Motor neuron (in vitro differentiated cells): ENCODE measurements at regions not wholly inside any gene's neighbourhood (a gene's known extent, or its start where the extent isn't known, plus 50 kb on each side); places are given as distances from the start of the nearest gene placed in this dataset.
"Not testable (repeated sequence)": the region's sequence is repeated elsewhere in the genome, so short reads cannot be mapped to it uniquely, and the experiment has no call there.

Experiments
- ATAC-seq, 8 experiments: fragments of 200-7000 bp; cut with Tn5 transposase; replicated peaks in 6 of 8; 2 replicates each; pipeline ENCODE4 v1.8.0; 2021; ENCODE audit warnings: mild to moderate bottlenecking in 8 of 8, moderate library complexity in 8 of 8
- H3K27ac ChIP-seq, 2 donors: fragments of 250-450 bp; sonication (Bioruptor Pico); 2 replicates each; pipeline ENCODE4 v1.9.0; 2021; ENCODE audit warnings: antibody characterized with exemption in 2 of 2, mild to moderate bottlenecking in 2 of 2, moderate library complexity in 1 of 2
- H3K4me1 ChIP-seq, 2 donors: fragments of 250-450 bp; sonication (Bioruptor Pico); replicated peaks in 1 of 2; 2 replicates each; pipeline ENCODE4 v1.6.1; 2021; ENCODE audit warnings: antibody characterized with exemption in 2 of 2, mild to moderate bottlenecking in 2 of 2, moderate library complexity in 1 of 2
- H3K4me3 ChIP-seq, 5 donors: fragments of 250-450 bp; sonication (Bioruptor Pico); 2 replicates each; pipeline ENCODE4 v1.9.0; 2021; ENCODE audit warnings: antibody characterized with exemption in 5 of 5, mild to moderate bottlenecking in 5 of 5, moderate library complexity in 4 of 5
- WGBS, 10 experiments: fragments of 450-650 bp; shearing (Covaris generic); methylation state at CpG; one replicate each; pipeline ENCODE4 v1.0.0; 2022; 5-methylcytosine and 5-hydroxymethylcytosine counted together
- in situ Hi-C, 9 experiments: fragments of 400-800 bp; cut with MboI; loops; one replicate each; pipeline ENCODE4 v1.15.0; 2021; ENCODE audit warnings: low sequenced_read_pairs in 9 of 9, low pct_unique_long_range_greater_than_20kb in 2 of 9; ENCODE audit not compliant: unreplicated experiment in 9 of 9

- Histone ChIP-seq H3K4me1 (no peaks in the 10 kb centered on the region), H3K4me3 (no peak overlapping the region), H3K27ac (no peak overlapping the region)
- ATAC-seq, result no peak
- 48 to 94% (median 75%) methylated on average over 1 to 4 of the region's 4 CpGs; no CpG with 5 or more reads in 2 of the 10 experiments for WGBS, 10 experiments
- in situ Hi-C loops, result no loop called here
These were observed 56.1 kb upstream of the USP3 start for GRCh38 chr15:63448266-63448665.

GRCh38 chr15:63448872-63449555 lies 55.4 kb upstream of the USP3 start:
- H3K4me3 ChIP-seq, H3K4me1 ChIP-seq, ATAC-seq, in situ Hi-C loops, H3K27ac ChIP-seq: not testable (repeated sequence)
- 67 to 90% (median 83%) methylated on average over 1 to 10 of the region's 11 CpGs; no CpG with 5 or more reads in 1 of the 10 experiments for WGBS, 10 experiments

GRCh38 chr15:63449731-63450130 lies 54.7 kb upstream of the USP3 start:
- no peak overlapping the region for H3K4me3 ChIP-seq
- WGBS, 10 experiments, result 40 to 100% methylated on average over 1 of the region's 3 CpGs; no CpG with 5 or more reads in 8 of the 10 experiments
- ATAC-seq, result peak in 3 of 8 experiments; percentile 60 to 78 (median 67)
- H3K4me1 ChIP-seq, result no peaks in the 10 kb centered on the region
- in situ Hi-C loops, result no loop called here
- no peak overlapping the region for H3K27ac ChIP-seq

- in situ Hi-C loops, result no loop called here
- no peak for ATAC-seq
- no peak overlapping the region for H3K4me3 ChIP-seq
- 89 to 100% (median 100%) methylated on average over 1 to 5 of the region's 9 CpGs; no CpG with 5 or more reads in 3 of the 10 experiments for WGBS, 10 experiments
- no peak overlapping the region for H3K27ac ChIP-seq
- H3K4me1 ChIP-seq, result no peaks in the 10 kb centered on the region
These were observed 53.5 kb upstream of the USP3 start for GRCh38 chr15:63450884-63451225.

GRCh38 chr15:63451671-63452315 lies 52.6 kb upstream of the USP3 start:
- no peak for ATAC-seq
- H3K4me1 ChIP-seq, result no peaks in the 10 kb centered on the region
- 50 to 100% (median 95%) methylated on average over 1 to 5 of the region's 5 CpGs; no CpG with 5 or more reads in 2 of the 10 experiments for WGBS, 10 experiments
- no peak overlapping the region for H3K27ac ChIP-seq
- in situ Hi-C loops, result no loop called here
- no peak overlapping the region for H3K4me3 ChIP-seq

- peak in 2 of 8 experiments; percentile 18 to 42 for ATAC-seq
- in situ Hi-C loops, result no loop called here
- no peaks in the 10 kb centered on the region for H3K4me1 ChIP-seq
- no peak overlapping the region for H3K4me3 ChIP-seq
- H3K27ac ChIP-seq, result no peak overlapping the region
- WGBS, 10 experiments, result 67 to 100% (median 81%) methylated on average over 1 to 5 of the region's 6 CpGs; no CpG with 5 or more reads in 5 of the 10 experiments
These were observed 51.7 kb upstream of the USP3 start for GRCh38 chr15:63452552-63453136.

- no peak overlapping the region for H3K27ac ChIP-seq
- H3K4me3 ChIP-seq, result no peak overlapping the region
- H3K4me1 ChIP-seq, result no peaks in the 10 kb centered on the region
- in situ Hi-C loops, result no loop called here
- no peak for ATAC-seq
- 53 to 89% (median 81%) methylated on average over 1 to 3 of the region's 4 CpGs; no CpG with 5 or more reads in 5 of the 10 experiments for WGBS, 10 experiments
These were observed 51.0 kb upstream of the USP3 start for GRCh38 chr15:63453186-63453905.

- Histone ChIP-seq H3K27ac (no peak overlapping the region), H3K4me3 (no peak overlapping the region), H3K4me1 (no peaks in the 10 kb centered on the region)
- ATAC-seq, result peak in 1 of 8 experiments; percentile 66
- WGBS, 10 experiments, result 0 to 89% (median 62%) methylated on average over 1 to 4 of the region's 4 CpGs
- in situ Hi-C loops, result no loop called here
These were observed 49.7 kb upstream of the USP3 start for GRCh38 chr15:63454503-63455211.
